Erythroblast (primary cell): ENCODE measurements at regions not wholly inside any gene's neighbourhood (a gene's known extent, or its start where the extent isn't known, plus 50 kb on each side); places are given as distances from the start of the nearest gene placed in this dataset.

Experiments
- GATA1 ChIP-seq: IDR thresholded peaks from 2 replicates; pipeline ENCODE4 v1.6.1; 2011; ENCODE audit warnings: low read depth, mild to moderate bottlenecking, control low read depth, low read length, moderate library complexity
- POLR2A ChIP-seq: IDR thresholded peaks from 2 replicates; pipeline ENCODE4 v1.6.1; 2011; ENCODE audit warnings: mild to moderate bottlenecking, low read length

DNA sequence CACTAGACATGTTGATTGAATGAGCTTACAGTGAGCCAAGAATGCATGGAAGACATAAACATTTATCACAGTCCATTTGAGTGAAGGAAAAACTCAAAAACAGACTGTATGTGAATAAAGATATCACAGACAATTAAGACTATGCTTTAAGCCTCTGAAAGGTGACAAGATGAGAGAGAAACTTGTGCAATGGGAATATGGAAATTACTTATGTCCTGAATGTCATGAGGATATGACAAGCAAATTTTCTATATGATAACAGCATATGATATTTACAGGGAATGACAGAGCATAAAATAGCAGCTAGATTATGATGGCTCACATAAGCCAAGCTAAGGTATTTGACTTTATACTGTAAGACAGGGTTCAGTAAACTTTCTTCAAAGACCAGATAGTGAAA, 1153.1 kb upstream of the USP15 start:
- TF ChIP-seq POLR2A (no peak), GATA1 (no peak)
